ENCODE measurements at regions not wholly inside any gene's neighbourhood (a gene's known extent, or its start where the extent isn't known, plus 50 kb on each side); places are given as distances from the start of the nearest gene placed in this dataset.

- Histone ChIP-seq H3K27ac (ENCODE audit: insufficient read depth, low read length) (no peak overlapping the region), H3K4me3 (replicated peaks in 1 of 4; ENCODE audit: control extremely low read depth in 1 of 4, insufficient read depth in 1 of 4, low read depth in 3 of 4, low read length in 4 of 4) (no peak overlapping the region), H2AFZ (ENCODE audit: low read length) (no peak overlapping the region), H3K79me2 (ENCODE audit: control insufficient read depth, insufficient read depth, low read length) (no peaks in the 10 kb centered on the region), H3K9me3 (ENCODE audit: control insufficient read depth, insufficient read depth, low read depth, low read length) (no peaks in the 10 kb centered on the region), H3K27me3 (ENCODE audit: control insufficient read depth, insufficient read depth, low read length) (peaks cover 7% of the 10 kb centered on the region), H3K4me1 (ENCODE audit: control insufficient read depth, extremely low read depth, insufficient read depth, low read length) (no peaks in the 10 kb centered on the region), H3K9ac (ENCODE audit: insufficient read depth, low read length) (no peak overlapping the region), H3K36me3 (ENCODE audit: control insufficient read depth, insufficient read depth, low read length) (no peaks in the 10 kb centered on the region), H4K20me1 (ENCODE audit: control insufficient read depth, extremely low read depth, insufficient read depth, low read length) (no peaks in the 10 kb centered on the region), H3K4me2 (ENCODE audit: extremely low read depth, insufficient read depth, low read length) (no peak overlapping the region)
- TF ChIP-seq EZH2 (IDR thresholded peaks at IDR 0.05; ENCODE audit: low read length, missing control alignments) (no peak), CTCF (conservative IDR thresholded peaks at IDR 0.05 in 1 of 2, IDR thresholded peaks at IDR 0.05 in 1 of 2; ENCODE audit: low read depth in 1 of 2, low read length in 2 of 2) (no peak)
- DNase-seq (ENCODE audit: low read depth in 2 of 2) = no peak
Observed at GRCh38 chr15:70206668-70207067, 109.0 kb upstream of the TLE3 start.

GRCh38 chr15:70204652-70205051 is 106.9 kb upstream of the TLE3 start:
- Histone ChIP-seq H3K79me2 (ENCODE audit: control insufficient read depth, insufficient read depth, low read length) (no peaks in the 10 kb centered on the region), H2AFZ (ENCODE audit: low read length) (no peak overlapping the region), H3K9ac (ENCODE audit: insufficient read depth, low read length) (no peak overlapping the region), H3K4me2 (ENCODE audit: extremely low read depth, insufficient read depth, low read length) (no peak overlapping the region), H3K4me1 (ENCODE audit: control insufficient read depth, extremely low read depth, insufficient read depth, low read length) (no peaks in the 10 kb centered on the region), H3K27ac (ENCODE audit: insufficient read depth, low read length) (no peak overlapping the region), H3K9me3 (ENCODE audit: control insufficient read depth, insufficient read depth, low read depth, low read length) (no peaks in the 10 kb centered on the region), H3K36me3 (ENCODE audit: control insufficient read depth, insufficient read depth, low read length) (no peaks in the 10 kb centered on the region), H3K4me3 (replicated peaks in 1 of 4; ENCODE audit: control extremely low read depth in 1 of 4, insufficient read depth in 1 of 4, low read depth in 3 of 4, low read length in 4 of 4) (no peak overlapping the region), H3K27me3 (ENCODE audit: control insufficient read depth, insufficient read depth, low read length) (peaks cover 10% of the 10 kb centered on the region), H4K20me1 (ENCODE audit: control insufficient read depth, extremely low read depth, insufficient read depth, low read length) (no peaks in the 10 kb centered on the region)
- DNase-seq (ENCODE audit: low read depth in 2 of 2) = no peak
- TF ChIP-seq CTCF (conservative IDR thresholded peaks at IDR 0.05 in 1 of 2, IDR thresholded peaks at IDR 0.05 in 1 of 2; ENCODE audit: low read depth in 1 of 2, low read length in 2 of 2) (no peak), EZH2 (IDR thresholded peaks at IDR 0.05; ENCODE audit: low read length, missing control alignments) (no peak)

DNA sequence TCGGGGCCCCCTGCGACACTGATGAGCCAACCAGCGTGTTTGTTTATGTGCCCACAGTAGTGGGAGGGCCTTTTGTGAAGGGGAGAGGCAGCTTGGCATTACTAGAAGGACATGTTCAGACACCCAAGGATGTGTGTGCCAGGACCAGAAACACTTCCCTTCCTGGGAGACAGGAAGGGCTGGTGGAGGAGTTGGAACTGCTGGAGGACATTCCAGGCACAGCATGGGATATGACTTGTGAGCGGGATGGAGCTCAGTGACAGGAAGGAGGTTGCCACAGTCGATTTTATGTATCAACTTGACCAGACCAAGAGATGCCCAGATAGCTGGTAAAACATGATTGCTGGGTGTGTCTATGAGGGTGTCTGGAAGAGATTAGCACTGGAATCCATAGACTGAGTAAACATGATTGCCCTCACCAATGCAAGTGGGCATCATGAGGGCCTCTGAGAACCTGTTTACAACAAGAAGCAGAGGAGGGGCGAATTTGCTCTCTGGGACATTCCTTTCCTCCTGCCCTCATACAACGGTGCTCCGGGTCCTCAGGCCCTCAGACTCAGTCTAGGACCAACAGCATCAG is 106.4 kb upstream of the TLE3 start:
- Histone ChIP-seq H4K20me1 (ENCODE audit: control insufficient read depth, extremely low read depth, insufficient read depth, low read length) (no peaks in the 10 kb centered on the region), H3K27ac (ENCODE audit: insufficient read depth, low read length) (no peak overlapping the region), H3K27me3 (ENCODE audit: control insufficient read depth, insufficient read depth, low read length) (peaks cover 10% of the 10 kb centered on the region), H3K4me1 (ENCODE audit: control insufficient read depth, extremely low read depth, insufficient read depth, low read length) (no peaks in the 10 kb centered on the region), H3K4me3 (replicated peaks in 1 of 4; ENCODE audit: control extremely low read depth in 1 of 4, insufficient read depth in 1 of 4, low read depth in 3 of 4, low read length in 4 of 4) (no peak overlapping the region), H2AFZ (ENCODE audit: low read length) (no peak overlapping the region), H3K4me2 (ENCODE audit: extremely low read depth, insufficient read depth, low read length) (no peak overlapping the region), H3K36me3 (ENCODE audit: control insufficient read depth, insufficient read depth, low read length) (no peaks in the 10 kb centered on the region), H3K79me2 (ENCODE audit: control insufficient read depth, insufficient read depth, low read length) (no peaks in the 10 kb centered on the region), H3K9me3 (ENCODE audit: control insufficient read depth, insufficient read depth, low read depth, low read length) (no peaks in the 10 kb centered on the region), H3K9ac (ENCODE audit: insufficient read depth, low read length) (no peak overlapping the region)
- no peak for TF ChIP-seq CTCF (conservative IDR thresholded peaks at IDR 0.05 in 1 of 2, IDR thresholded peaks at IDR 0.05 in 1 of 2; ENCODE audit: low read depth in 1 of 2, low read length in 2 of 2)
- TF ChIP-seq EZH2 (IDR thresholded peaks at IDR 0.05; ENCODE audit: low read length, missing control alignments) = no peak
- no peak for DNase-seq (ENCODE audit: low read depth in 2 of 2)
